NCI-H2029 (cell line): ENCODE measurements at regions not wholly inside any gene's neighbourhood (a gene's known extent, or its start where the extent isn't known, plus 50 kb on each side); places are given as distances from the start of the nearest gene placed in this dataset.

Source experiments
- DNase-seq: peaks from one replicate; lab custom pipeline; 2025; lab: John Stamatoyannopoulos, UW

DNA sequence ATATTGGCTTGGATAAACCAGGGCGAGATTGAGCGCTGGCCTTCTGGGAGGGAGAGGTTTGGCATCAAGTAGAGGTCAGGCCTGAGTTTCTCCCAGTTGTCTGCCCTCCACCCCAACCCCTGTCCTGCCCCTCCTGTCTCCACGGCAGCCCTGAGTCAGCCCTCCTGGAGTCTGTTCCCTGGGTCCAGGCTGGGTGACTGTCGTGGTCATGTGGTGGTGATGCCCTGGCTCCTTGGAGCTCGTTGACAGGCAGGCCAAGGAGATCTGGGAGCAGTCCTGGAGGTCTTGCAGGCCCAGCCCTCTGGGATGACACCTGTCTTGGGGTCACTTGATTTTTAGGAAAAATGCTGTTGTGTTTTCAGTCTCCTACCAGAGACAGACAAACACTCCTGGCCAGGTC is 53.6 kb upstream of the PODXL start:
- no peak for DNase-seq

DNA sequence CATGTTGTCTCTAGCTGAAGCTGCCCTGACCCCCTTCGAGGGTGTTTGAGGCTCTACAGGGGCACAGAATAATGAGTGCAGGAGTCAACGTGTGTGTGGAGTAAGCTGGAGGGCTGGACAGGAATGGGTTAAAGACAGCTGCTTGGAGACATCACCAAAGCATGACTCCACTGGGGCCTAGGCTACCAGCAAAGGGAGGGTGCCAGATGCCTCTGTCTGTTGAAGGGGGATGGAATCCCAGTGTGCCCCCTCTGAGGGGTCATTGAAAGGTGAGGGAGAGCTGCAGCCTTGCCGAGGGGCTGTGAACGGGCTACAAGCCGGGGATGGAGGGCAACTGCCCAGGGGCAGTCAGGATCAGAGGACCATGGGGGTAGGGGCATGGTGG is 51.7 kb upstream of the PODXL start:
- DNase-seq, result no peak

DNA sequence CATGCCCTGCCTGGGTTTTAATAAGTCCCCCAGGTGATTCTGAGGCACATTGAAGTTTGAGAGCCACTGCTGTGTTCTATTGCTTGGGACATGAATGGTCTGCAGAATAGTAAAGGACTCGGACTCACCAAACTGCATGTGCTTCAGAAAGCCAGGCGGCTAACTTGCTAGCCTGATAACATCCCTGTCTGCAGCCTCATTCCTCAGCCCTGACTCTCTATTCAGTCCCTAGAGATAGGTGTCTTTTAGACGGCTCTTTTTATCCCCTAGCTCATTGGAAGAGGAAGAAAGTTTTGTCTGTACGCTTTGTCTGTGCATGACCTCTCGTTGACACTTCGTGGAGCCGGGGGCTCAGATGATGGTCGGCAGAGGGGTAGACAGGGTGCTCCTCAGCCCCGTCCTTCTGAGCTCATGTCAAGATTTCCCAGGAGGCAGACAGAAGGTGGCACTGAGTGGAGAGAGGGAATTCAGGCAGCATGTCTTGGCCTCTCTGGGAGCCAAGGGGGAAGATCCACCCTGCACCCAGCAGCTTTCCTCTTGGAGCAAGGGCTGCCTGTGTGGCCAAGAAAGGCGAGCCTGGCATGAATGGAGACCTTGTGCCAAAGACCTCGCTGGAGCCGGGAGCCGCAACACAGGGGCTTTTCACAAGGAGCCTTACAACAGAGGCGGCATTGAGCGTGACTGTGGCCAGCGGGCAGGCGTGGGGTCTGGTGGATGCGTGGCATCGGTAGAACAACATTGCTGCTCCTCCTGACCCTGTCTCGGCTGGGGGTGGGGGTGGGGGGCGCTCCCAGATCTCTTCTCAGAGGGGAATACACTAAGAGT is 51.1 kb upstream of the PODXL start:
- no peak for DNase-seq

DNA sequence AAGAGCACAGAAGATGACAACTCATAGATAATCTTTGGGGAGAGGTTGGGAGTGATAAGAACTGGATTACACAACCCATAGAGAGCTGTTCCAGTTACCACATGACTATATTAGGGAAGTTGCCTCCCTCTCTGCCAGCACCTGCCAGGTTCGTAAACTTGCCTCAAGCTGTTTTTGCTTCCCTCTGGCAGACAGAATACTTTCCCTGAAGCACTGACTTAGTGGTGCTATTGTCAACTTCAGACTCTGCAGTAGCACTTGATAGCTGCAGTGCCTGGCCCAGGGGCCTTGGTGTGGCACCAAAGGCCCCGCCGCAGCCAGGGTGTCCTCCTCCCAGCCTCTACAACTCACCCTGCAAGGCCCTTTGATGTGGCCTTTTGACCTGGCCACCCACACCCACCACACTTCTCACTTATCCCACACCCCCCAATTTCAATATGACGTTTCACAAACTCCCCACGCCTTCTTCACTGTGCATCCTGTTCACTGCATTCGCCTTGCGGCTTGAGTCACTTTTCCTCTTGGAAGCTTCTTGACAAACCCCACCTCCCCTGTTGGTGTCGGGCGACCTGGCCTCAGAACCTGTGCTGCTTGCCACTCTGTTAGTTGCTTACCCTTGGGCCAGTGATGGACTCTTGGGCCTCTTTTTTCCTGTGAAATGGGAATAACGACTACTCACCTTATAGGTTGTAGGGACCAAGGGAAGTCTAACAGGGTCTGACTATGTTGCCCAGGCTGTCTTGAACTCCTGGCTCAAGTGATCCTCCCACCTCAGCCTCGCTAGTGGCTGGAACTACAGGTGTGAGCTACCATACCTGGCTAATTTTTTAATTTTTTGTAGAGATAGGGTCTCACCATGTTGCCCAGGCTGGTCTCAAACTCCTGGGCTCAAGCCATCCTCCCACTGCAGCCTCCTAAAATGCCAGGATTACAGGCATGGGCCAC is 50.2 kb upstream of the PODXL start:
- no peak for DNase-seq
